ENCODE measurements at regions not wholly inside any gene's neighbourhood (a gene's known extent, or its start where the extent isn't known, plus 50 kb on each side); places are given as distances from the start of the nearest gene placed in this dataset.

DNA sequence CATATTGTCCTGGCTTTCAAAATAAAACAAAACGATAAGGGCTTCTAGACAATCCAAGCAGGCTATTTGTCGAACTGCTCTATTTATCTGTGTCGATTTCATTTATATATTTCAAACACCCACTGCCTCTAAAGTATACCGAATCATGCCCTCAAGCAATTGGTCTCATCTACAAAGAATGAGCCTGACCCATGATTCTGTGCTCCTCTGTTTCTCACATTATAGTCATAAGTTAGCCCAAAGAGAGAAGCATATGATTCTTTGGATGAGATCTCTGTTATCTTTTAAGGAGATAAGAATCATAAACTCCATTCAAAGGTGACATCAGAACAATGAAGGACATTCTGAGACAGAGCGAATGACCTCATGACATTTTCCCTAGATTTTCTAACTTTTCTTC is 191.1 kb downstream of the MAP2K6 start:
- no peak for DNase-seq

DNA sequence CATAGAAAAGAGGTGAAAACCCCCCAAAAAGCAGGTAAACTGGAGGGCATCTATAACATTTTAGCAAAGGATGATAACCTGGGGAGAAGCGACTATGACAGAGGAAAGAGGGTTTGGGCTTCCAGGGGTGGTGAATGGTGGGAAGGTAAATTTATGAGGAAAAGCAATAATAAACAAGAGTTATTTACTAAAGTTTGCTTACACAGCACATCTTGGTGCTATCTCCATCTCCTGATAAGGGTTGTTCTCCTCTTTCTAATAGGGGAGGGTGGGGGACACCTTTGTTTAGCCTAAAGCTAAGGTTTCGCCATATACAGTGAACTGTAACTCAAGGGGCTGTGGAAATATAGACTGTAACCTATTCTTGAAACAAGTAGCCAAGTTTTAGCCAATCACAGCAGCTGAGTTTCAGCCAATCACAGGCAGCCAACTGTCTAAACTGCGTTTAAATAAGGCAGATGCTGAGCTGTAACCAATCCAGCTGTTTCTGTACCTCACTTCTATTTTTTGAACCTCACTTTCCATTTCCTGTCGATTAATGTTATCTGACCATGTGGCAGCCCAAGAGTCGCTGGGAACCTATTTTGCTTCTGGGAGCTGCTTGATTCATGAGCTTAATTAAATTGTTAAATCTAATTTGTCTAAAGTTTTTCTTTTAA is 191.8 kb downstream of the MAP2K6 start:
- no peak for DNase-seq

DNA sequence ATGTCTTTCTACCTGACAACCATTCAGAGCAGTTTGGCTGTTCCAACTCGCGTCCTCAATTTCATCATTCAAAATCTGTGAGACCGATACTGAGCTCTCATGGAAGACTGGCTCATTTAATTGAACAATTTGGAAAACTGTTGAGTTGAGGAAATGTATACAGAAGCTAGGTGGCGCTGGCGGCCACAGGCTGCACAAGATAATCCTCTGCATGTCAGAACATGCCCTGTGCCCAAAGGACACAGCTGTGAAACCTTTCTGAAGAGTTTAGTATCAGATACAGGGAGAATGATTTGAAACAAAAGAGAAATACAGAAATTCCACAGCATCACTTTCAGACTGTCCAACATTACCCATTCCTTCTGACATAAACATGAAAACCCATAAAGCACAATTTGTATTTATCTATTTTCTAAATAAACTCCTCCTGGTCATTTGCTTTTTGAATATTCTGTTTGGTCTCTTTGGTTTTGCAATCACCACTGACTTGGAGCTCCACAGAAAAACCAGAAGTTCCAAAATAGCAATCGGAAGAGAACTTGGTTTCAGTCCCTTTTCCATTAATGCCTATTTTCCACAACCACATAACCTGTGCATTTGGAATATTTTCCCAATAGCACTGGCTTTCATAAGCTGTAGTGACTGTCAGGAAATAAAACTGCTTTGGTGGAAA is 192.8 kb downstream of the MAP2K6 start:
- peak; percentile 90 for DNase-seq

DNA sequence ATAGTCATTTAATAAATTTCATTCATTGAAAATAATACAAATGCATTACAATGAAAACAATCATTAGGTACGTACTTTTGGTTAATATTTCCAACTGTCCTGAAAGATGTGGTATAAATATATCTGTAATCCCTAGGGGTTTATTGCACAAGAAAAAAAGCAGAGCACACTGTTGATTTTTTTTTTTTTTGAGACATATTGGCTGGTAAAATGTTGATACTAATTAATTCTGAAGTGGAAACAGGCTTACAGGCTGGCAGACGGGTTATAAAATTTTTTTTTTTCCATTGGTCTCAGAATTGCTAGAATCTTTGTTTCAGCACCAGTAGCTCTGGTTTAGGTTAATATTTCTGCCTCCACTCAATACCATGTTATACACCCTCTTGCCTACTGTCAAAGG is 193.6 kb downstream of the MAP2K6 start:
- no peak for DNase-seq

DNA sequence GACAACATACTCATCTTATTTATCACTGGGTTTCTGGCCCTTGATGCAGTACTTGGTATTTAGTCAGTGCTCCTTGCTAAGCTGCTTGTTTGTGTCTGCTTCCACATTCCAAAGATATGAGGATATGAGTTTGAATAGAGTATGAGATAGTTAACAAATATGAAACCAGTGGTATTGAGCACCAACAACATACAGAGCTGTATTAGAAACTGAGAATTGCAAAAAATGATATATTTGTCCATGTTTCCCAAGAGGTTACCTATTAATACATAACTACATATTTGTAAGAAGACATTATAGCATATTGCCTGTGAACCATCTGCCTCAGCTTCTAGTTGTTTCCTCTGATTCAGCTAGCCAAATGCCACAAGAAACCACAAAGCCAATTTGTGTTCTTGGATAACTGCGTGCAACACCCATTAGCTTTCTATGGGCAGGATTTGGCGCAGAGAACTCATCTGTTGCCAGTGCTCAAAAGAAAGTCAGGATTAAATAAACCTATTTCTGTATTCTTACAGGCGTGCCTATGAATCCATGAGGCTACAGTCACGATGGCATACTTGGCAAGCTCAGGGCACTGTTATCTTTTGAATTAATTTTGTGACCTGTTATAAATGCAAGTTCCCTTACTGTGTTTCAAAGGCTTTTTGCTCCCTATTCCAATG is 194.4 kb downstream of the MAP2K6 start:
- peak; percentile 69 for DNase-seq

- peak; percentile 50 for DNase-seq
Observed at GRCh38 chr17:69609473-69610305, 195.2 kb downstream of the MAP2K6 start.

GRCh38 chr17:69620363-69620762 is 205.9 kb downstream of the MAP2K6 start:
- no peak for DNase-seq

- DNase-seq: no peak
Observed at GRCh38 chr17:69625474-69625873, 211.0 kb downstream of the MAP2K6 start.

- no peak for DNase-seq
Observed at GRCh38 chr17:69630056-69630635, 215.6 kb downstream of the MAP2K6 start.

GRCh38 chr17:69634844-69635243 is 220.3 kb downstream of the MAP2K6 start:
- DNase-seq: no peak

GRCh38 chr17:69637446-69638156 is 223.1 kb downstream of the MAP2K6 start:
- peak; percentile 72 for DNase-seq

- DNase-seq: no peak
Observed at GRCh38 chr17:69639096-69639495, 224.6 kb downstream of the MAP2K6 start.

DNA sequence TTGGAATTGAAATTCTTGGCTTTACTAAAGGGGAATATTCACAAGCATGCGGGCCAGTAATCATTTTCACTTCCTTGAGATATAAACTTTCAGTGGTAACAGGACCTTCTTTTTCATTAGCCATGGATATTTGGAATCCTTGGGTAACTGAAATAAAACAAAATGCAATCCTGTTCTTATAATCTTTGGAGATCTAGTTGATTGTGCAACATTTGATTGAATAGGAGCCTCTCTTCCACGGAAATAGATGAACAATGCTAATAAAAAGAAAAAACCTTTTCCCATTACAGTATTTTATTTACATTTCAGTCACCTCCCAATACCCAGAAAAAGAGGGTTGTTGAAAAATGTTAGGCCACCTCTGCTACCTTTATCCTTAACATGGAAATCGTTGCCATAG is 225.6 kb downstream of the MAP2K6 start:
- no peak for DNase-seq

DNA sequence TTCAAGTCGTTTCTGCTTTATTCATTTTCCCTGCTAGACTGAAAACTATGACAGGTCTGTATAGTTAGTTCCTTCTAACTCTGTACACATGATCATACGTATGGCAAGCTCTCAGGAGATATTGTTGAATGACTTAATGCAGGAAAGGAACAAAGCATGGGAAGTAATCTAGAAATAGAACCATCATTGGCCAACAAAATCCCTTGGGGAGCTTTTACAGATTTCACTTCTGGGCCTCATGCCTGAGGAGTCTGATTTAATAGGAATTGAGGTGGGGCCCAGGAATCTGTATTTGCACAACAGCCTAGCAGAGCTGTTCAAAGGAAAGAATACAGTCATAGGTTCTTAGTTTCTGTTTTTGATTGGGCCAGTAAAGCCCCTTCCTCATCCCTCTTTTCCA is 229.2 kb downstream of the MAP2K6 start:
- DNase-seq: no peak

GRCh38 chr17:69646729-69647128 is 232.2 kb downstream of the MAP2K6 start:
- DNase-seq: no peak

- DNase-seq: no peak
Observed at GRCh38 chr17:69650881-69651280, 236.4 kb downstream of the MAP2K6 start.

- DNase-seq: no peak
Observed at GRCh38 chr17:69651921-69652320, 237.4 kb downstream of the MAP2K6 start.

DNA sequence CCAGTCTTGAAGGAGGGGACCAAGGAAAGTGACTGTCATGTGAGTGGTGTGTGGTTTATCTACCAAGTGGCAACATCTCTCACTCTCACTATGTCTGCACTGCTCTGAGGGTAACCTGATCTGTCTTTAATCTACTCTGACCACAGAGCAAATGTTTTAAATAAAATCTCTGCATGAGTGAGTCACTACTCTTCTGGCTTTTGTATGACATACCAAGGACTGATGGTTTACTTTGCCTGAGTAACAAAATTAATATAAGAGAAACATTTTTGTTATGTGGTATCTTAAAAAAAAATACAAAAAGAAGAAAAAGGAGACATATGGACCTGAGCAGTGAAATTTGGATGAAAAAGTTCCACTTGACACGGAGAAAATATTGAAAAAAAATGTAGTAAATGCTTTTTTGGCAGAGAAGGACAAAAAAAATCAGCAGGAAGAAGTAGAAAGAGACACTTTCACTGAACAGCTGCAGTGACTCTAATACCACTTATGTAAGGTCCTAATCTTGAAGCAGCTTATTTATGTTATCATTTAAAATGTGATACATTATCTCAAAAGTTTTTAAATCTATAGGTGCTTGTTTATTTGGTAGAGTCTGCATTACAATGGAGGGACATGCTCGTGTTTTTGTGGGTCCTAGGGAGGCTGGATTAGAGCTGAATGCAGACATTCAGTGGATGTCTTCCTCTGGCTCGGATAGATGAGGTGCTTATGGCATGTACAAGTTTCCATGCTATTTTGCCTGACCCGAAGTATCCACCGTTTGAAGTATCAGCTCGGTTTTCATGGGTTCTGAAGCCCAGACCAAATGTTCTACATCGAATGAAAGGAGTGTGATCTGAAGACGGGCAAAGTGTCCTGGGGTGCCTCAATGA is 240.7 kb downstream of the MAP2K6 start:
- peak; percentile 78 for DNase-seq

- DNase-seq: no peak
Observed at GRCh38 chr17:69655902-69656301, 241.4 kb downstream of the MAP2K6 start.

GRCh38 chr17:69669441-69670178 is 255.1 kb downstream of the MAP2K6 start:
- DNase-seq: peak; percentile 82

All from tongue (tissue), 1 donor.